ENCODE measurements at regions not wholly inside any gene's neighbourhood (a gene's known extent, or its start where the extent isn't known, plus 50 kb on each side); places are given as distances from the start of the nearest gene placed in this dataset.

DNA sequence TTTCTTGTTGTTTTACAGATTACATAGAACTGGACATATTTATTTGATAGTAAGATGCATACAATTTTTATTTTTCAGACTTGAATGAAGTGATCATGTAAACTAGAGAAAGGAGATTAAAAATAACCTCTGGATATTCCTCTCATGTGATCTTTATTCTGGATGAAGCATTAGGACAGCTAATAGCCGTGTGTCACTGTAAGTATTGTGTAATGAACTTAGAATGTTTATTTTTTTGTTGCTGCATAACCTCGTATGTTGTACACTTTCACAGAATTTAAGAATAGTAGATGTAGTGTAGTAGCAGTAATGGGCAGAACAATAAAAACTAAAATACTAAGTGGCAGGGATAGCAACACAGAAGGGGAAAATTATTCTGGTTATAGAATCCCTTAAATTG, 2094.5 kb upstream of the TENM3 start:
- POLR2A ChIA-PET, result interaction anchor here (1.0 to 1.3 kb wide), 4 partner anchors 11 to 87 kb away, joined by 3 to 4 read pairs (median 3); no protein-coding TSS in a partner anchor
- TF ChIP-seq, protein P1, sequence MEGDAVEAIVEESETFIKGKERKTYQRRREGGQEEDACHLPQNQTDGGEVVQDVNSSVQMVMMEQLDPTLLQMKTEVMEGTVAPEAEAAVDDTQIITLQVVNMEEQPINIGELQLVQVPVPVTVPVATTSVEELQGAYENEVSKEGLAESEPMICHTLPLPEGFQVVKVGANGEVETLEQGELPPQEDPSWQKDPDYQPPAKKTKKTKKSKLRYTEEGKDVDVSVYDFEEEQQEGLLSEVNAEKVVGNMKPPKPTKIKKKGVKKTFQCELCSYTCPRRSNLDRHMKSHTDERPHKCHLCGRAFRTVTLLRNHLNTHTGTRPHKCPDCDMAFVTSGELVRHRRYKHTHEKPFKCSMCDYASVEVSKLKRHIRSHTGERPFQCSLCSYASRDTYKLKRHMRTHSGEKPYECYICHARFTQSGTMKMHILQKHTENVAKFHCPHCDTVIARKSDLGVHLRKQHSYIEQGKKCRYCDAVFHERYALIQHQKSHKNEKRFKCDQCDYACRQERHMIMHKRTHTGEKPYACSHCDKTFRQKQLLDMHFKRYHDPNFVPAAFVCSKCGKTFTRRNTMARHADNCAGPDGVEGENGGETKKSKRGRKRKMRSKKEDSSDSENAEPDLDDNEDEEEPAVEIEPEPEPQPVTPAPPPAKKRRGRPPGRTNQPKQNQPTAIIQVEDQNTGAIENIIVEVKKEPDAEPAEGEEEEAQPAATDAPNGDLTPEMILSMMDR (IDR thresholded peaks at IDR 0.05; ENCODE audit: unreplicated experiment), result no peak
- intact Hi-C loops (cut with micrococcal nuclease), result loop anchor here (1.0 kb wide), 1 partner anchor 82 kb away; no protein-coding TSS in a partner anchor
- H3K9me3 Mint-ChIP-seq (ENCODE audit: unreplicated experiment), result no peaks in the 10 kb centered on the region
- DNase-seq (ENCODE audit: unreplicated experiment), result peak; percentile 5
- no peaks in the 10 kb centered on the region for H3K36me3 Mint-ChIP-seq (ENCODE audit: insufficient read depth, unreplicated experiment)
- CTCF ChIA-PET, result interaction anchor here (1.3 to 1.4 kb wide), 2 partner anchors 62 to 281 kb away, joined by 4 to 5 read pairs; no protein-coding TSS in a partner anchor
- no peak overlapping the region for H3K27ac Mint-ChIP-seq (ENCODE audit: low read depth, unreplicated experiment)
- no peaks in the 10 kb centered on the region for H3K27me3 Mint-ChIP-seq (ENCODE audit: insufficient read depth, unreplicated experiment)
- H3K4me1 Mint-ChIP-seq (ENCODE audit: insufficient read depth, unreplicated experiment), result no peaks in the 10 kb centered on the region
- no TSS peak for BruUV-seq (replicated peaks)
- no peak overlapping the region for H3K4me3 Mint-ChIP-seq (ENCODE audit: unreplicated experiment)

DNA sequence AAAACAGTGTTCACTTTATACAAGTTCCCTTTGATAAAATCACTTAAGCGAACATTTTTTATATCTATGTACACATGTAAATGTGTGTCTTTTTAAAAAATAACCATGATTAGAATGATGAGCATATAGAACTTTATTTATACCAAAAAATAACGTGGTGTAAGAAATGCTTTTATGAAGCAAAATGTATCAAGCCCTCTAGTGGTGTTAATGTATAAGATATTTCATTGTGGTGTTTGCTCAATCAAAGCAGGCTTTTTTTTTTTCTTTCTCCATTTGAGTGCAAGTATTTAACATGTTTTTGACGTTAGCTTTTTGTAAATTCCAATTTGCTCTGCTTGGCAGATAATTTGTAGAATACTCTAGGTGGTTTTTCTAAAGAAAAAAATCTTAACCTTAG, 2092.4 kb upstream of the TENM3 start:
- DNase-seq (ENCODE audit: unreplicated experiment), result peak; percentile 22
- Mint-ChIP-seq H3K4me3 (ENCODE audit: unreplicated experiment) (no peak overlapping the region), H3K4me1 (ENCODE audit: insufficient read depth, unreplicated experiment) (no peaks in the 10 kb centered on the region), H3K36me3 (ENCODE audit: insufficient read depth, unreplicated experiment) (no peaks in the 10 kb centered on the region), H3K27ac (ENCODE audit: low read depth, unreplicated experiment) (no peak overlapping the region), H3K27me3 (ENCODE audit: insufficient read depth, unreplicated experiment) (no peaks in the 10 kb centered on the region), H3K9me3 (ENCODE audit: unreplicated experiment) (no peaks in the 10 kb centered on the region)
- intact Hi-C loops (cut with micrococcal nuclease), result loop anchor here (2.0 kb wide), 2 partner anchors 92 to 284 kb away; no protein-coding TSS in a partner anchor
- CTCF ChIA-PET, result interaction anchor here (0.5 to 0.6 kb wide), 3 partner anchors 56 to 803 kb away, joined by 3 read pairs; no protein-coding TSS in a partner anchor
- TF ChIP-seq, protein P1 (IDR thresholded peaks at IDR 0.05; ENCODE audit: unreplicated experiment), result peak; percentile 25
- BruUV-seq (replicated peaks), result no TSS peak
- POLR2A ChIA-PET, result no interaction called here

DNA sequence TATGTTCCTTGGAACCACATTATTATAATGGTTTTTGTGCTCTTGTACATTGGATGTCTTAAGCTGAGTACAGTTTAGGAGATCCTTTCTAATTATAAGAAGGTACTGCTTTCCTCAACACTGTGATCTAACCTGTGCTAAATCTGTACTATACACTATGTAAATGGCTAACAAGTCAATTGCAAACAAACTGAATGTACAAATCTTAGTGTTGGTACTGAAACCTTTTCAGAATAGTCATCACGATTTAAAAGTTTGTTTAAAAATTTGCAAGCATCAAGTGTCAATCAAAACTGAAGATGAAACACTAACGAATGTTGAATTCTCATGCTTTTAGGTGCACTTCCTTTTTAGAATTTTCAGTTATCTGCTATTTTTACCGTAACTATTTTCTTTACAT, 2090.4 kb upstream of the TENM3 start:
- H3K4me1 Mint-ChIP-seq (ENCODE audit: insufficient read depth, unreplicated experiment), result no peaks in the 10 kb centered on the region
- no peak overlapping the region for H3K4me3 Mint-ChIP-seq (ENCODE audit: unreplicated experiment)
- H3K36me3 Mint-ChIP-seq (ENCODE audit: insufficient read depth, unreplicated experiment), result no peaks in the 10 kb centered on the region
- TF ChIP-seq, protein P1 (IDR thresholded peaks at IDR 0.05; ENCODE audit: unreplicated experiment), result no peak
- ChIA-PET POLR2A (no interaction called here), CTCF (interaction anchor here (1.0 kb wide), 1 partner anchor 285 kb away, joined by 3 read pairs; no protein-coding TSS in a partner anchor)
- H3K27me3 Mint-ChIP-seq (ENCODE audit: insufficient read depth, unreplicated experiment), result no peaks in the 10 kb centered on the region
- no peaks in the 10 kb centered on the region for H3K9me3 Mint-ChIP-seq (ENCODE audit: unreplicated experiment)
- no TSS peak for BruUV-seq (replicated peaks)
- intact Hi-C loops (cut with micrococcal nuclease), result no loop called here
- no peak overlapping the region for H3K27ac Mint-ChIP-seq (ENCODE audit: low read depth, unreplicated experiment)
- no peak for DNase-seq (ENCODE audit: unreplicated experiment)

DNA sequence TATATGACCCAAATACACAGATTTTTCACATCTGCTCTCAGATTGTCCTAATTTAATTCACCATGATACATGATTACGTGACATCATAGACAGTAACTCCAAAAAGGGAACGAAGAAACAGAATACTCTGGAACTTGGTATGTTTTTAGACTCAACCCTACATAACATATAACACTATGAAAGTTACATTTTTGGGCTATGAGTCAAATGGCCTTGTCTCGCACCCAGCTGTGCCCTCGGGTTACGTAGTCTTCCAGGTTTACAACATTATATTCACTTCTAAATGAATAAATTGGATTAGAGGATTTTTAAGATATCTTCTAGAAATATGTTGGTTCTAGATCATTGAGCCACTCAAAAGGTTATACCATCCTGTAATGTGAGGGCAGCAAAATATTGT, 2089.6 kb upstream of the TENM3 start:
- BruUV-seq (replicated peaks), result no TSS peak
- Mint-ChIP-seq H3K4me3 (ENCODE audit: unreplicated experiment) (no peak overlapping the region), H3K4me1 (ENCODE audit: insufficient read depth, unreplicated experiment) (no peaks in the 10 kb centered on the region), H3K27ac (ENCODE audit: low read depth, unreplicated experiment) (no peak overlapping the region), H3K36me3 (ENCODE audit: insufficient read depth, unreplicated experiment) (no peaks in the 10 kb centered on the region), H3K9me3 (ENCODE audit: unreplicated experiment) (no peaks in the 10 kb centered on the region), H3K27me3 (ENCODE audit: insufficient read depth, unreplicated experiment) (no peaks in the 10 kb centered on the region)
- intact Hi-C loops (cut with micrococcal nuclease), result no loop called here
- DNase-seq (ENCODE audit: unreplicated experiment), result peak; percentile 37
- TF ChIP-seq, protein P1 (IDR thresholded peaks at IDR 0.05; ENCODE audit: unreplicated experiment), result no peak
- ChIA-PET POLR2A (no interaction called here), CTCF (no interaction called here)
